SK-N-SH treated with all-trans-retinoic acid at 6 μM for 48 hours (cell line): ENCODE measurements at regions not wholly inside any gene's neighbourhood (a gene's known extent, or its start where the extent isn't known, plus 50 kb on each side); places are given as distances from the start of the nearest gene placed in this dataset.
A peak's percentile ranks its signal among the peaks of the same experiment; 100 is the strongest.

ENCODE experiments used
- ATAC-seq: fragments of 200-7000 bp; cut with Tn5 transposase; 3 replicates; pipeline ENCODE4 v1.9.1; 2020; ENCODE audit warnings: mild to moderate bottlenecking, moderate library complexity
- ARNTL ChIP-seq: fragments of 450-650 bp; formaldehyde crosslinking; IDR thresholded peaks from 2 replicates; pipeline ENCODE4 v1.5.0; 2020; ENCODE audit warnings: low read depth, mild to moderate bottlenecking, moderate library complexity, borderline replicate concordance
- BACH2 ChIP-seq: fragments of 250-450 bp; sonication (Bioruptor Pico); IDR thresholded peaks from 2 replicates; pipeline ENCODE4 v1.9.0; 2021; ENCODE audit warnings: mild to moderate bottlenecking, borderline replicate concordance
- CSDC2 ChIP-seq: fragments of 250-450 bp; sonication (Bioruptor Pico); IDR thresholded peaks from 2 replicates; pipeline ENCODE4 v1.5.0; 2020; ENCODE audit warnings: mild to moderate bottlenecking, moderate library complexity
- ESRRG ChIP-seq: fragments of 250-450 bp; sonication (Bioruptor Pico); IDR thresholded peaks from 2 replicates; pipeline ENCODE4 v1.6.1; 2021; ENCODE audit warnings: mild to moderate bottlenecking
- GLIS3 ChIP-seq: fragments of 250-450 bp; sonication (Bioruptor Pico); IDR thresholded peaks from 2 replicates; pipeline ENCODE4 v1.5.0; 2020; ENCODE audit warnings: mild to moderate bottlenecking, moderate library complexity
- ISL1 ChIP-seq: fragments of 250-450 bp; sonication (Bioruptor Pico); IDR thresholded peaks from 2 replicates; pipeline ENCODE4 v2.1.2; 2022; ENCODE audit warnings: mild to moderate bottlenecking, moderate library complexity
- OSR1 ChIP-seq: fragments of 250-450 bp; sonication (Bioruptor Pico); IDR thresholded peaks from 2 replicates; pipeline ENCODE4 v1.8.0; 2022; ENCODE audit warnings: moderate library complexity, mild to moderate bottlenecking, inconsistent platforms
- POU6F1 ChIP-seq: fragments of 250-450 bp; sonication (Bioruptor Pico); IDR thresholded peaks from 2 replicates; pipeline ENCODE4 v1.8.0; 2021; ENCODE audit warnings: low read depth, mild to moderate bottlenecking, moderate library complexity, borderline replicate concordance
- PPARA ChIP-seq: fragments of 250-450 bp; sonication (Bioruptor Pico); IDR thresholded peaks from 2 replicates; pipeline ENCODE4 v1.5.0; 2020; ENCODE audit warnings: mild to moderate bottlenecking, borderline replicate concordance
- RARB ChIP-seq: fragments of 250-450 bp; sonication (Bioruptor Pico); IDR thresholded peaks from 2 replicates; pipeline ENCODE4 v1.8.0; 2021; ENCODE audit warnings: mild to moderate bottlenecking, moderate library complexity
- SNAI2 ChIP-seq: fragments of 250-450 bp; sonication (Bioruptor Pico); IDR thresholded peaks from 2 replicates; pipeline ENCODE4 v1.5.0; 2020; ENCODE audit warnings: mild to moderate bottlenecking, moderate library complexity
- TCF4 ChIP-seq: fragments of 250-450 bp; sonication (Bioruptor Pico); IDR thresholded peaks from 2 replicates; pipeline ENCODE4 v1.8.0; 2021; ENCODE audit warnings: mild to moderate bottlenecking, moderate library complexity, borderline replicate concordance
- TOX ChIP-seq: fragments of 250-450 bp; sonication (Bioruptor Pico); IDR thresholded peaks from 2 replicates; pipeline ENCODE4 v1.8.0; 2021; ENCODE audit warnings: mild to moderate bottlenecking, moderate library complexity, borderline replicate concordance
- ZC3H10 ChIP-seq: fragments of 250-450 bp; sonication (Bioruptor Pico); IDR thresholded peaks from 2 replicates; pipeline ENCODE4 v1.5.1; 2021; ENCODE audit warnings: mild to moderate bottlenecking, moderate library complexity
- ZFP3 ChIP-seq: fragments of 250-450 bp; sonication (Bioruptor Pico); IDR thresholded peaks from 2 replicates; pipeline ENCODE4 v1.5.0; 2020; ENCODE audit warnings: mild to moderate bottlenecking, moderate library complexity
- ZFP30 ChIP-seq: fragments of 450-650 bp; formaldehyde crosslinking; IDR thresholded peaks from 2 replicates; pipeline ENCODE4 v1.5.0; 2022; ENCODE audit warnings: mild to moderate bottlenecking, moderate library complexity
- ZNF565 ChIP-seq: fragments of 450-650 bp; formaldehyde crosslinking; conservative IDR thresholded peaks from 2 replicates; pipeline ENCODE4 v1.5.0; 2020; ENCODE audit warnings: low read depth, mild to moderate bottlenecking, moderate library complexity
- ZNF70 ChIP-seq: fragments of 450-650 bp; formaldehyde crosslinking; IDR thresholded peaks from 2 replicates; pipeline ENCODE4 v1.5.0; 2020; ENCODE audit warnings: mild to moderate bottlenecking, moderate library complexity
- TF ChIP-seq, protein P1 (sequence below): fragments of 250-450 bp; sonication (Bioruptor Pico); IDR thresholded peaks from 2 replicates; pipeline ENCODE4 v1.5.0; 2020; ENCODE audit warnings: mild to moderate bottlenecking, moderate library complexity
- TF ChIP-seq, protein P2 (sequence below): fragments of 250-450 bp; sonication (Bioruptor Pico); IDR thresholded peaks from 2 replicates; pipeline ENCODE4 v1.5.1; 2020; ENCODE audit warnings: low read depth, mild to moderate bottlenecking, moderate library complexity
- TF ChIP-seq, protein P3 (sequence below): fragments of 250-450 bp; sonication (Bioruptor Pico); IDR thresholded peaks from 2 replicates; pipeline ENCODE4 v1.5.1; 2021; ENCODE audit warnings: mild to moderate bottlenecking, moderate library complexity

DNA sequence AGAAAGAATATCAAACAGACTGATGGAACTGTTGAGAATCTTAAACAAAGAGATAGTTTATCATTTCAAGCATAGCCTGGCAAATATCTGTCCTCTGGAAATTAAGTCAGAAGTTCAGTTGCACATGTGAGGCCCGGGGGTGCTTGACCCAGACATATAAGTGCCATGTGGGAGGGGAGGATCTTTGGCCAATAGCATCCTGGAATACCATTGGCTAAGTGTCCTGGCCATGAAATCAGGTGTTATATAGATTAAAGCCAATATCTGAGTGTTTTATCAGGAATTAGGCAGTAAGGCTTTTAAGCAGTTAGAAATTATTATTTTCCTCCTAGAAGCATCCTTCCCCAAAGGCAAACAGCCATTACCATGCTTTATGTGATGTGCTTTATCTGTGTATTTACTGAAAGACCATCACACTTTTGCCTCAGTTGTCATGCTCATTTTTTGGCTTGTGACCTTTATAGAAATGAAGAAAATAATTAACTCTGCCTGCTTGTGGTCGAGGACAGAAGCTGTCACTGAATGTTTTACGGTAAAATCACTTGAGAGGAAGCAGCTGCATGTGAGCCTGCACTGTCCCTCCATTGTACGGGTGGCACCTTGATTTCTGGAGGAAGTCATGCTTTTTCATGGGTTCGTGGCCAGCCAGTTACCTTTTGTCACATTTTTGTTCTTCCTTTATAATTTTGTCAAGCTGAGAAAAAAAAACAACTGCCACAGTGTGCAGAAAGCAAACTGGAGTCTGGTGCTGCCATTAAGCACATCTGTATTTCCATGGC lies 259.9 kb upstream of the FMN2 start:
- TF ChIP-seq SNAI2, result no peak
- no peak; the same call in 1 of the 2 replicates for TF ChIP-seq ZNF70 (CRISPR knock-in tag)
- TF ChIP-seq PPARA (CRISPR knock-in tag), result no peak
- no peak for TF ChIP-seq POU6F1 (CRISPR knock-in tag)
- no peak for TF ChIP-seq TCF4
- TF ChIP-seq ISL1 (CRISPR knock-in tag), result no peak
- TF ChIP-seq, protein P1, sequence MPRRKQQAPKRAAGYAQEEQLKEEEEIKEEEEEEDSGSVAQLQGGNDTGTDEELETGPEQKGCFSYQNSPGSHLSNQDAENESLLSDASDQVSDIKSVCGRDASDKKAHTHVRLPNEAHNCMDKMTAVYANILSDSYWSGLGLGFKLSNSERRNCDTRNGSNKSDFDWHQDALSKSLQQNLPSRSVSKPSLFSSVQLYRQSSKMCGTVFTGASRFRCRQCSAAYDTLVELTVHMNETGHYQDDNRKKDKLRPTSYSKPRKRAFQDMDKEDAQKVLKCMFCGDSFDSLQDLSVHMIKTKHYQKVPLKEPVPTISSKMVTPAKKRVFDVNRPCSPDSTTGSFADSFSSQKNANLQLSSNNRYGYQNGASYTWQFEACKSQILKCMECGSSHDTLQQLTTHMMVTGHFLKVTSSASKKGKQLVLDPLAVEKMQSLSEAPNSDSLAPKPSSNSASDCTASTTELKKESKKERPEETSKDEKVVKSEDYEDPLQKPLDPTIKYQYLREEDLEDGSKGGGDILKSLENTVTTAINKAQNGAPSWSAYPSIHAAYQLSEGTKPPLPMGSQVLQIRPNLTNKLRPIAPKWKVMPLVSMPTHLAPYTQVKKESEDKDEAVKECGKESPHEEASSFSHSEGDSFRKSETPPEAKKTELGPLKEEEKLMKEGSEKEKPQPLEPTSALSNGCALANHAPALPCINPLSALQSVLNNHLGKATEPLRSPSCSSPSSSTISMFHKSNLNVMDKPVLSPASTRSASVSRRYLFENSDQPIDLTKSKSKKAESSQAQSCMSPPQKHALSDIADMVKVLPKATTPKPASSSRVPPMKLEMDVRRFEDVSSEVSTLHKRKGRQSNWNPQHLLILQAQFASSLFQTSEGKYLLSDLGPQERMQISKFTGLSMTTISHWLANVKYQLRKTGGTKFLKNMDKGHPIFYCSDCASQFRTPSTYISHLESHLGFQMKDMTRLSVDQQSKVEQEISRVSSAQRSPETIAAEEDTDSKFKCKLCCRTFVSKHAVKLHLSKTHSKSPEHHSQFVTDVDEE (CRISPR knock-in tag), result no peak
- no peak for TF ChIP-seq BACH2 (CRISPR knock-in tag)
- TF ChIP-seq TOX, result no peak
- no peak for TF ChIP-seq RARB (CRISPR knock-in tag)
- no peak for TF ChIP-seq OSR1 (CRISPR knock-in tag)
- no peak for TF ChIP-seq ZFP30 (CRISPR knock-in tag)
- TF ChIP-seq ZNF565 (CRISPR knock-in tag), result no peak
- no peak for TF ChIP-seq ZFP3
- no peak for TF ChIP-seq ESRRG (CRISPR knock-in tag)
- no peak for TF ChIP-seq ARNTL (CRISPR knock-in tag)
- TF ChIP-seq, protein P2, sequence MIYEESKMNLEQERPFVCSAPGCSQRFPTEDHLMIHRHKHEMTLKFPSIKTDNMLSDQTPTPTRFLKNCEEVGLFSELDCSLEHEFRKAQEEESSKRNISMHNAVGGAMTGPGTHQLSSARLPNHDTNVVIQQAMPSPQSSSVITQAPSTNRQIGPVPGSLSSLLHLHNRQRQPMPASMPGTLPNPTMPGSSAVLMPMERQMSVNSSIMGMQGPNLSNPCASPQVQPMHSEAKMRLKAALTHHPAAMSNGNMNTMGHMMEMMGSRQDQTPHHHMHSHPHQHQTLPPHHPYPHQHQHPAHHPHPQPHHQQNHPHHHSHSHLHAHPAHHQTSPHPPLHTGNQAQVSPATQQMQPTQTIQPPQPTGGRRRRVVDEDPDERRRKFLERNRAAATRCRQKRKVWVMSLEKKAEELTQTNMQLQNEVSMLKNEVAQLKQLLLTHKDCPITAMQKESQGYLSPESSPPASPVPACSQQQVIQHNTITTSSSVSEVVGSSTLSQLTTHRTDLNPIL, result no peak
- ATAC-seq, result peak; percentile 30; the same call in 1 of the 3 replicates

GRCh38 chr1:239833723-239834122 lies 258.0 kb upstream of the FMN2 start:
- no peak for TF ChIP-seq GLIS3 (CRISPR knock-in tag)
- TF ChIP-seq ZNF565 (CRISPR knock-in tag), result no peak
- no peak for TF ChIP-seq BACH2 (CRISPR knock-in tag)
- TF ChIP-seq ISL1 (CRISPR knock-in tag), result no peak
- TF ChIP-seq, protein P1 (CRISPR knock-in tag), result no peak
- TF ChIP-seq POU6F1 (CRISPR knock-in tag), result no peak
- TF ChIP-seq CSDC2 (CRISPR knock-in tag), result no peak
- TF ChIP-seq ESRRG (CRISPR knock-in tag), result no peak
- TF ChIP-seq, protein P2, result no peak
- no peak for TF ChIP-seq SNAI2
- TF ChIP-seq ZFP30 (CRISPR knock-in tag), result no peak
- TF ChIP-seq OSR1 (CRISPR knock-in tag), result no peak
- no peak for TF ChIP-seq ARNTL (CRISPR knock-in tag)
- TF ChIP-seq TCF4, result no peak
- no peak for TF ChIP-seq ZC3H10
- TF ChIP-seq, protein P3, sequence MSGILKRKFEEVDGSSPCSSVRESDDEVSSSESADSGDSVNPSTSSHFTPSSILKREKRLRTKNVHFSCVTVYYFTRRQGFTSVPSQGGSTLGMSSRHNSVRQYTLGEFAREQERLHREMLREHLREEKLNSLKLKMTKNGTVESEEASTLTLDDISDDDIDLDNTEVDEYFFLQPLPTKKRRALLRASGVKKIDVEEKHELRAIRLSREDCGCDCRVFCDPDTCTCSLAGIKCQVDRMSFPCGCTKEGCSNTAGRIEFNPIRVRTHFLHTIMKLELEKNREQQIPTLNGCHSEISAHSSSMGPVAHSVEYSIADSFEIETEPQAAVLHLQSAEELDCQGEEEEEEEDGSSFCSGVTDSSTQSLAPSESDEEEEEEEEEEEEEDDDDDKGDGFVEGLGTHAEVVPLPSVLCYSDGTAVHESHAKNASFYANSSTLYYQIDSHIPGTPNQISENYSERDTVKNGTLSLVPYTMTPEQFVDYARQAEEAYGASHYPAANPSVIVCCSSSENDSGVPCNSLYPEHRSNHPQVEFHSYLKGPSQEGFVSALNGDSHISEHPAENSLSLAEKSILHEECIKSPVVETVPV (CRISPR knock-in tag), result no peak
- no peak for ATAC-seq
